ENCODE measurements at regions not wholly inside any gene's neighbourhood (a gene's known extent, or its start where the extent isn't known, plus 50 kb on each side); places are given as distances from the start of the nearest gene placed in this dataset.

- Histone ChIP-seq H4K8ac (replicated peaks; ENCODE audit: insufficient read length, low read depth, low read length) (no peak overlapping the region), H2AFZ (ENCODE audit: low read length) (no peak overlapping the region), H4K5ac (ENCODE audit: insufficient read length, low read depth, low read length) (no peak overlapping the region), H3K79me1 (ENCODE audit: insufficient read depth, low read depth, low read length, poor library complexity, severe bottlenecking) (no peaks in the 10 kb centered on the region), H3K18ac (ENCODE audit: insufficient read length, low read depth, low read length) (no peak overlapping the region), H3K4me2 (ENCODE audit: insufficient read depth, insufficient read length, low read length) (no peak overlapping the region), H2BK12ac (ENCODE audit: insufficient read length, low read depth, low read length) (no peak overlapping the region), H3K9ac (ENCODE audit: extremely low read depth, insufficient read length, low read length) (no peak overlapping the region), H2BK5ac (ENCODE audit: insufficient read length, low read length) (no peak overlapping the region), H4K20me1 (ENCODE audit: control insufficient read depth, insufficient read depth, insufficient read length) (no peaks in the 10 kb centered on the region), H4K91ac (ENCODE audit: insufficient read length, low read depth, low read length) (no peak overlapping the region), H3K27ac (ENCODE audit: insufficient read length, low read depth, low read length) (no peak overlapping the region), H3T11ph (ENCODE audit: low read length) (no peak overlapping the region), H3K56ac (ENCODE audit: insufficient read length, low read depth, low read length) (no peak overlapping the region), H3K27me3 (ENCODE audit: insufficient read depth, low read length) (no peaks in the 10 kb centered on the region), H2BK20ac (ENCODE audit: low read depth, low read length, poor library complexity, severe bottlenecking) (no peak overlapping the region), H3K23me2 (ENCODE audit: insufficient read length, low read depth, low read length, poor library complexity, severe bottlenecking) (no peaks in the 10 kb centered on the region), H3K79me2 (ENCODE audit: insufficient read depth, low read length) (no peaks in the 10 kb centered on the region; the same call in 1 of the 2 replicates), H3K14ac (ENCODE audit: insufficient read depth, low read length) (no peak overlapping the region), H3K4ac (ENCODE audit: low read depth, low read length) (no peak overlapping the region), H3K23ac (ENCODE audit: insufficient read length, low read depth, low read length) (no peak overlapping the region), H2BK120ac (ENCODE audit: low read depth, low read length, poor library complexity, severe bottlenecking) (no peak overlapping the region), H2BK15ac (ENCODE audit: low read depth, low read length) (no peak overlapping the region), H2AK5ac (ENCODE audit: insufficient read length, low read length) (no peak overlapping the region), H3K9me3 (ENCODE audit: control insufficient read depth, low read depth, low read length) (no peaks in the 10 kb centered on the region), H3K4me1 (ENCODE audit: insufficient read depth, low read length) (no peaks in the 10 kb centered on the region)
- peaks cover 14% of the 10 kb centered on the region for H3K27me3 Mint-ChIP-seq (ENCODE audit: low read depth)
- DNase-seq: no peak
- no peak overlapping the region for H3K4me3 Mint-ChIP-seq
- WGBS (ENCODE audit: extremely low coverage, insufficient read length, low lambda C conversion rate): no CpG with 5 or more reads among the region's 7 CpGs
- H3K36me3 Mint-ChIP-seq (ENCODE audit: insufficient read depth in 1 of 3, low read depth in 3 of 3): peaks cover 0 to 2% (median 0%) of the 10 kb centered on the region in 3 experiments; a peak in 1 of 7 replicates
- H3K4me1 Mint-ChIP-seq: peaks cover 0 to 3% of the 10 kb centered on the region in 2 experiments; a peak in 1 of 4 replicates
- no peaks in the 10 kb centered on the region; a peak in 1 of 5 replicates for H3K9me3 Mint-ChIP-seq
- no peak for TF ChIP-seq CTCF (conservative IDR thresholded peaks at IDR 0.05)
- H3K27ac Mint-ChIP-seq: no peak overlapping the region; a peak in 1 of 7 replicates
Observed at GRCh38 chr10:124264271-124264670, 154.5 kb downstream of the OAT start.
